SK-N-SH treated with all-trans-retinoic acid at 6 μM for 48 hours (cell line): ENCODE measurements at regions not wholly inside any gene's neighbourhood (a gene's known extent, or its start where the extent isn't known, plus 50 kb on each side); places are given as distances from the start of the nearest gene placed in this dataset.
"Not testable (repeated sequence)": the region's sequence is repeated elsewhere in the genome, so short reads cannot be mapped to it uniquely, and the experiment has no call there.

Source experiments
- ATAC-seq: fragments of 200-7000 bp; cut with Tn5 transposase; 3 replicates; pipeline ENCODE4 v1.9.1; 2020; ENCODE audit warnings: mild to moderate bottlenecking, moderate library complexity
- ARNTL ChIP-seq: fragments of 450-650 bp; formaldehyde crosslinking; IDR thresholded peaks from 2 replicates; pipeline ENCODE4 v1.5.0; 2020; ENCODE audit warnings: low read depth, mild to moderate bottlenecking, moderate library complexity, borderline replicate concordance
- BACH2 ChIP-seq: fragments of 250-450 bp; sonication (Bioruptor Pico); IDR thresholded peaks from 2 replicates; pipeline ENCODE4 v1.9.0; 2021; ENCODE audit warnings: mild to moderate bottlenecking, borderline replicate concordance
- CSDC2 ChIP-seq: fragments of 250-450 bp; sonication (Bioruptor Pico); IDR thresholded peaks from 2 replicates; pipeline ENCODE4 v1.5.0; 2020; ENCODE audit warnings: mild to moderate bottlenecking, moderate library complexity
- ESRRG ChIP-seq: fragments of 250-450 bp; sonication (Bioruptor Pico); IDR thresholded peaks from 2 replicates; pipeline ENCODE4 v1.6.1; 2021; ENCODE audit warnings: mild to moderate bottlenecking
- GLIS3 ChIP-seq: fragments of 250-450 bp; sonication (Bioruptor Pico); IDR thresholded peaks from 2 replicates; pipeline ENCODE4 v1.5.0; 2020; ENCODE audit warnings: mild to moderate bottlenecking, moderate library complexity
- OSR1 ChIP-seq: fragments of 250-450 bp; sonication (Bioruptor Pico); IDR thresholded peaks from 2 replicates; pipeline ENCODE4 v1.8.0; 2022; ENCODE audit warnings: moderate library complexity, mild to moderate bottlenecking, inconsistent platforms
- PPARA ChIP-seq: fragments of 250-450 bp; sonication (Bioruptor Pico); IDR thresholded peaks from 2 replicates; pipeline ENCODE4 v1.5.0; 2020; ENCODE audit warnings: mild to moderate bottlenecking, borderline replicate concordance
- RARB ChIP-seq: fragments of 250-450 bp; sonication (Bioruptor Pico); IDR thresholded peaks from 2 replicates; pipeline ENCODE4 v1.8.0; 2021; ENCODE audit warnings: mild to moderate bottlenecking, moderate library complexity
- SNAI2 ChIP-seq: fragments of 250-450 bp; sonication (Bioruptor Pico); IDR thresholded peaks from 2 replicates; pipeline ENCODE4 v1.5.0; 2020; ENCODE audit warnings: mild to moderate bottlenecking, moderate library complexity
- TCF4 ChIP-seq: fragments of 250-450 bp; sonication (Bioruptor Pico); IDR thresholded peaks from 2 replicates; pipeline ENCODE4 v1.8.0; 2021; ENCODE audit warnings: mild to moderate bottlenecking, moderate library complexity, borderline replicate concordance
- TOX ChIP-seq: fragments of 250-450 bp; sonication (Bioruptor Pico); IDR thresholded peaks from 2 replicates; pipeline ENCODE4 v1.8.0; 2021; ENCODE audit warnings: mild to moderate bottlenecking, moderate library complexity, borderline replicate concordance
- ZC3H10 ChIP-seq: fragments of 250-450 bp; sonication (Bioruptor Pico); IDR thresholded peaks from 2 replicates; pipeline ENCODE4 v1.5.1; 2021; ENCODE audit warnings: mild to moderate bottlenecking, moderate library complexity
- ZFP3 ChIP-seq: fragments of 250-450 bp; sonication (Bioruptor Pico); IDR thresholded peaks from 2 replicates; pipeline ENCODE4 v1.5.0; 2020; ENCODE audit warnings: mild to moderate bottlenecking, moderate library complexity
- ZFP30 ChIP-seq: fragments of 450-650 bp; formaldehyde crosslinking; IDR thresholded peaks from 2 replicates; pipeline ENCODE4 v1.5.0; 2022; ENCODE audit warnings: mild to moderate bottlenecking, moderate library complexity
- ZNF70 ChIP-seq: fragments of 450-650 bp; formaldehyde crosslinking; IDR thresholded peaks from 2 replicates; pipeline ENCODE4 v1.5.0; 2020; ENCODE audit warnings: mild to moderate bottlenecking, moderate library complexity
- ZNF8 ChIP-seq: fragments of 450-650 bp; formaldehyde crosslinking; IDR thresholded peaks from 2 replicates; pipeline ENCODE4 v1.5.0; 2020; ENCODE audit warnings: mild to moderate bottlenecking, moderate library complexity
- TF ChIP-seq, protein P1 (sequence below): fragments of 250-450 bp; sonication (Bioruptor Pico); IDR thresholded peaks from 2 replicates; pipeline ENCODE4 v1.5.1; 2021; ENCODE audit warnings: mild to moderate bottlenecking, moderate library complexity
- TF ChIP-seq, protein P2 (sequence below): fragments of 250-450 bp; sonication (Bioruptor Pico); IDR thresholded peaks from 2 replicates; pipeline ENCODE4 v1.8.0; 2020; ENCODE audit warnings: mild to moderate bottlenecking, moderate library complexity, borderline replicate concordance
- TF ChIP-seq, protein P3 (sequence below): fragments of 250-450 bp; sonication (Bioruptor Pico); IDR thresholded peaks from 2 replicates; pipeline ENCODE4 v1.5.0; 2020; ENCODE audit warnings: mild to moderate bottlenecking, moderate library complexity

DNA sequence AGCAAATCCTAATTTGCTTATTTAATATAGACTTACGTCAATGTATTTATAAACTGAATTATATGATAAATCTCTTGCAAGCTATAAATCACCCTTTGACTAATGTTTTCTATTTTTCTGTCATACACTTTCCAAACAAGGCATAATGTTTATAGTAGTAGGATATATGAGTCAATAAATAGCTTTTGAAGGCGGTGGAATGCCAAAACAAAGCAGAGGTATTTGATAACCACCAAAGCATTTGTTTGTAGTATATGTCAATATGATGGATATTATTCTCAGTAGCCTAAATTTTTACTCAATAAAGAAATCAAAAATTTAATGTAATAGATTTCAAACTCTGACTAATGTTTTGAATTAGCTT, 1354.6 kb downstream of the HACE1 start:
- TF ChIP-seq, protein P1, sequence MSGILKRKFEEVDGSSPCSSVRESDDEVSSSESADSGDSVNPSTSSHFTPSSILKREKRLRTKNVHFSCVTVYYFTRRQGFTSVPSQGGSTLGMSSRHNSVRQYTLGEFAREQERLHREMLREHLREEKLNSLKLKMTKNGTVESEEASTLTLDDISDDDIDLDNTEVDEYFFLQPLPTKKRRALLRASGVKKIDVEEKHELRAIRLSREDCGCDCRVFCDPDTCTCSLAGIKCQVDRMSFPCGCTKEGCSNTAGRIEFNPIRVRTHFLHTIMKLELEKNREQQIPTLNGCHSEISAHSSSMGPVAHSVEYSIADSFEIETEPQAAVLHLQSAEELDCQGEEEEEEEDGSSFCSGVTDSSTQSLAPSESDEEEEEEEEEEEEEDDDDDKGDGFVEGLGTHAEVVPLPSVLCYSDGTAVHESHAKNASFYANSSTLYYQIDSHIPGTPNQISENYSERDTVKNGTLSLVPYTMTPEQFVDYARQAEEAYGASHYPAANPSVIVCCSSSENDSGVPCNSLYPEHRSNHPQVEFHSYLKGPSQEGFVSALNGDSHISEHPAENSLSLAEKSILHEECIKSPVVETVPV (CRISPR knock-in tag), result no peak
- no peak for TF ChIP-seq SNAI2 (CRISPR knock-in tag)
- TF ChIP-seq ZFP3, result no peak
- TF ChIP-seq, protein P2, sequence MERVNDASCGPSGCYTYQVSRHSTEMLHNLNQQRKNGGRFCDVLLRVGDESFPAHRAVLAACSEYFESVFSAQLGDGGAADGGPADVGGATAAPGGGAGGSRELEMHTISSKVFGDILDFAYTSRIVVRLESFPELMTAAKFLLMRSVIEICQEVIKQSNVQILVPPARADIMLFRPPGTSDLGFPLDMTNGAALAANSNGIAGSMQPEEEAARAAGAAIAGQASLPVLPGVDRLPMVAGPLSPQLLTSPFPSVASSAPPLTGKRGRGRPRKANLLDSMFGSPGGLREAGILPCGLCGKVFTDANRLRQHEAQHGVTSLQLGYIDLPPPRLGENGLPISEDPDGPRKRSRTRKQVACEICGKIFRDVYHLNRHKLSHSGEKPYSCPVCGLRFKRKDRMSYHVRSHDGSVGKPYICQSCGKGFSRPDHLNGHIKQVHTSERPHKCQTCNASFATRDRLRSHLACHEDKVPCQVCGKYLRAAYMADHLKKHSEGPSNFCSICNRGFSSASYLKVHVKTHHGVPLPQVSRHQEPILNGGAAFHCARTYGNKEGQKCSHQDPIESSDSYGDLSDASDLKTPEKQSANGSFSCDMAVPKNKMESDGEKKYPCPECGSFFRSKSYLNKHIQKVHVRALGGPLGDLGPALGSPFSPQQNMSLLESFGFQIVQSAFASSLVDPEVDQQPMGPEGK (CRISPR knock-in tag), result no peak
- TF ChIP-seq OSR1 (CRISPR knock-in tag), result no peak
- no peak for TF ChIP-seq BACH2 (CRISPR knock-in tag)
- TF ChIP-seq, protein P3, sequence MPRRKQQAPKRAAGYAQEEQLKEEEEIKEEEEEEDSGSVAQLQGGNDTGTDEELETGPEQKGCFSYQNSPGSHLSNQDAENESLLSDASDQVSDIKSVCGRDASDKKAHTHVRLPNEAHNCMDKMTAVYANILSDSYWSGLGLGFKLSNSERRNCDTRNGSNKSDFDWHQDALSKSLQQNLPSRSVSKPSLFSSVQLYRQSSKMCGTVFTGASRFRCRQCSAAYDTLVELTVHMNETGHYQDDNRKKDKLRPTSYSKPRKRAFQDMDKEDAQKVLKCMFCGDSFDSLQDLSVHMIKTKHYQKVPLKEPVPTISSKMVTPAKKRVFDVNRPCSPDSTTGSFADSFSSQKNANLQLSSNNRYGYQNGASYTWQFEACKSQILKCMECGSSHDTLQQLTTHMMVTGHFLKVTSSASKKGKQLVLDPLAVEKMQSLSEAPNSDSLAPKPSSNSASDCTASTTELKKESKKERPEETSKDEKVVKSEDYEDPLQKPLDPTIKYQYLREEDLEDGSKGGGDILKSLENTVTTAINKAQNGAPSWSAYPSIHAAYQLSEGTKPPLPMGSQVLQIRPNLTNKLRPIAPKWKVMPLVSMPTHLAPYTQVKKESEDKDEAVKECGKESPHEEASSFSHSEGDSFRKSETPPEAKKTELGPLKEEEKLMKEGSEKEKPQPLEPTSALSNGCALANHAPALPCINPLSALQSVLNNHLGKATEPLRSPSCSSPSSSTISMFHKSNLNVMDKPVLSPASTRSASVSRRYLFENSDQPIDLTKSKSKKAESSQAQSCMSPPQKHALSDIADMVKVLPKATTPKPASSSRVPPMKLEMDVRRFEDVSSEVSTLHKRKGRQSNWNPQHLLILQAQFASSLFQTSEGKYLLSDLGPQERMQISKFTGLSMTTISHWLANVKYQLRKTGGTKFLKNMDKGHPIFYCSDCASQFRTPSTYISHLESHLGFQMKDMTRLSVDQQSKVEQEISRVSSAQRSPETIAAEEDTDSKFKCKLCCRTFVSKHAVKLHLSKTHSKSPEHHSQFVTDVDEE (CRISPR knock-in tag), result no peak
- TF ChIP-seq ZFP30 (CRISPR knock-in tag), result no peak
- no peak for TF ChIP-seq ZNF70 (CRISPR knock-in tag)
- no peak for TF ChIP-seq TOX
- no peak for TF ChIP-seq ZNF8 (CRISPR knock-in tag)
- no peak for TF ChIP-seq ZC3H10 (CRISPR knock-in tag)
- TF ChIP-seq CSDC2, result no peak
- no peak for TF ChIP-seq GLIS3 (CRISPR knock-in tag)
- no peak for ATAC-seq

DNA sequence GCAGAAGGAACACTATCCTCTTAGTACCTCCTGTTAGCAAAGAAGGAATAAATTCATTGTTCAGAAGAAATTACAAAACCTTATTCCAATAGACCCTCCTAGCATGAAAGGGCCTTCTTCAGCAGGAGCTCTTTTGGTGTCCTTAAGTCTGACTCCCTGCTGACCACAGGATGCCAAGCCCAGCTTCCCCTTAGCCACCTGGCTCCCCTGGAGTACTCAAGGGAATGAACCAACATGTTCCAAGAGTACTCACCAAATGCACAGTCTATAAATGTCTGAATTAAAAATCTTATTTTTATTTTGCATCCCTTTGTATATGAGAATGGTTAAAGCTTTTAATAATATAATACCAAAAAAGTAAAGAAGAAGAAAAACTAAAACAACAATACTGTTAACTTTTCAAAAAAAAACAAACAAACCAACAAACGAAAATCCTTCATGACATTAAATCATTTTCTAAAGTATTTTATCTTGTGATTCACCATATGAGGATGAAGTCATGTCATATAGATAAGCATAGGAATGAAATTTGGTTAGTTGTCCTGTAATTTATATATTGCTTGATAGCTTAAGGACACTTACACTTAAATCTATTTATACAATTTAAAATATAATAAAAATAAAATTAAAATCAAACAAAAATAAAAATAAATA, 1355.1 kb downstream of the HACE1 start:
- TF ChIP-seq, protein P3 (CRISPR knock-in tag), result no peak
- TF ChIP-seq TCF4 (CRISPR knock-in tag) (no peak), RARB (CRISPR knock-in tag) (no peak), ARNTL (CRISPR knock-in tag) (no peak), ESRRG (no peak), ZFP30 (CRISPR knock-in tag) (no peak), ZC3H10 (CRISPR knock-in tag) (no peak), PPARA (CRISPR knock-in tag) (no peak), ZNF8 (CRISPR knock-in tag) (no peak)
- TF ChIP-seq, protein P2 (CRISPR knock-in tag), result no peak
- TF ChIP-seq, all 23 proteins: peak for 0
- ATAC-seq, result no peak

DNA sequence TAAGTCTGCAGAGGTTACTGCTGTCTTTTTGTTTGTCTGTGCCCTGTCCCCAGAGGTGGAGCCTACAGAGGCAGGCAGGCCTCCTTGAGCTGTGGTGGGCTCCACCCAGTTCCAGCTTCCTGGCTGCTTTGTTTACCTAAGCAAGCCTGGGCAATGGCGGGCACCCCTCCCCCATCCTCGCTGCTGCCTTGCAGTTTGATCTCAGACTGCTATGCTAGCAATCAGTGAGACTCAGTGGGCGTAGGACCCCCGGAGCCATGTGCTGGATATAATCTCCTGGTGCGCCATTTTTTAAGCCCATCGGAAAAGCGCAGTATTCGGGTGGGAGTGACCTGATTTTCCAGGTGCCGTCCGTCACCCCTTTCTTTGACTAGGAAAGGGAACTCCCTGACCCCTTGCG, 1363.1 kb downstream of the HACE1 start:
- not testable (repeated sequence) for ATAC-seq
